Glomerular endothelial cell (primary cell): ENCODE measurements at regions not wholly inside any gene's neighbourhood (a gene's known extent, or its start where the extent isn't known, plus 50 kb on each side); places are given as distances from the start of the nearest gene placed in this dataset.

Source experiments
- DNase-seq: peaks from one replicate; pipeline ENCODE4 v3.0.0-alpha.2; 2011; ENCODE audit warnings: low read depth, low spot score; ENCODE audit errors: extremely low read depth

GRCh38 chr15:46207341-46207740, 572.5 kb downstream of the SQOR start:
- DNase-seq: no peak

GRCh38 chr15:46213551-46213950, 578.7 kb downstream of the SQOR start:
- DNase-seq: no peak

DNA sequence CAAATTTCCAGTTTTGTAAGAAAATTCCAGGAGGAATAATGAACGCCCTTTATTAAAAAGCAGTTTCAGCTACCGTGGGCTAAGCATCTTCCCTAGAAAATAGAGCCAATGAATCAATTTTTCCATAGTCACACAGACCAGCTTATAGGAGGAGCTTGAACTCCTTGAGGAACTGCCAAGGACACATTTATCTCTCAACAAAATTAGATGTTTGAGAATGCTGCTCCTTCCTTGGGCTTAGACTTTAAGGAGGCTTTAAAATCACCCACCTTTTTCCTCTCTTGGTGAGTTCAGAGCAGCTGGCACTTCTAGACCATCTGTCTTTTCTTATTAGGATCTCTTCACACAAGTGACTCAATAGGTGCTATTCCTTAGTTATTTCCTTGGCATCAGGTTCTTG, 588.0 kb downstream of the SQOR start:
- no peak for DNase-seq

- no peak for DNase-seq
Observed at GRCh38 chr15:46229263-46229662, 594.4 kb downstream of the SQOR start.

GRCh38 chr15:46231786-46232185, 597.0 kb downstream of the SQOR start:
- DNase-seq: no peak

DNA sequence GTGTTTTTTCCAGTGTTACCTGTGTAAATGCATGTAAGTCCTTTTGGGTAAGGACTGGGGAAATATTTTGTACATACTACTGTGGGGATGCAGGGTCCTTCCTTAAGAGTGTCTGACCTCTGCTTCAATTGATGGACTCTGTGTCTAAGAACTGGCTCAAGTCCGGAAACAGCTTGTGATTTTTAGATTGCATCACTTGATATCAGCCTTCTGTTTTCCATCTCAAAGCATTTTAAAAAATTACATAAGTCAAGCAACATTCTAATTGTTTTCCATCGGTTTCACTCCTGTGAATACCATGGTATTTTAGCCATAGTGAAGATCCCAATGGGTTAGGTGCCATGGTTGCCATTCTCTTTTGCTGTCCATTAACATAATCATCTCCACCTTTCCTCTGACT, 597.6 kb downstream of the SQOR start:
- no peak for DNase-seq

DNA sequence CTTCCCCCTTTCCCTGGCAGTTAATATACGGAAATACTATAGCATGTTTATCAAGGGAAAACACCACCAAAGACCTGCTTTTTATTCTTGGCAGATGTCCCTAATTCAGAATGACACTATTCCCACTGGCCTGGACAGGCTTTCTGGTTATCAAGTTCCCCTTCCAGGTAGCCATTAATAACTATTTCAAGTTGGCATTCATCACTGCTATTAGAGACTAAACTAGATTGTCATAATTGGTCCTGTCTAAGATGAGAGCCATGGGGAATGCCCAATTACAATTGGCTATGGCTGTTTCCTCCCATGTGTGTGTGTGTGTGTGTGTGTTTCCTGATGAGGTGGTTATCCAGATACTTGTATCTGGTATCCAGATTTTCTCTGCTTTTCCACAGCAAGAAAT, 608.1 kb downstream of the SQOR start:
- DNase-seq: no peak

DNA sequence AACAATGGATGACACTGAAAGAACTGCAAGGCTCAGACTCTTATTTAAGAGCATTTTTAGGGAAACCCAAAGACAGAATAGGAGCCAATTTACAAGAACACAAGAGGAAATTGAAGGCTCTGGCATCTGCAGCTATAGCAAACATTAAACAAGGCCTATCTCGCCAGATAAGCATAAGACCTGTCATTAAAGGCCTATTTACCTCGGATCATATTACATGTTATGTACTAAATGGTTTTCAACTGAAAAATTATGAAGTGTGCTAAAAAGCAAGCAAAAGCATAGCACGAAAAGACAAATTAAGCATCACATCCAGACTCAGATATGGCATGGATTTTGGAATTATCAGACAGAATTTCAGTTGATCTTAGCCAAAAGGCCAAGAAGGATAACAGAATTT, 617.1 kb downstream of the SQOR start:
- no peak for DNase-seq

DNA sequence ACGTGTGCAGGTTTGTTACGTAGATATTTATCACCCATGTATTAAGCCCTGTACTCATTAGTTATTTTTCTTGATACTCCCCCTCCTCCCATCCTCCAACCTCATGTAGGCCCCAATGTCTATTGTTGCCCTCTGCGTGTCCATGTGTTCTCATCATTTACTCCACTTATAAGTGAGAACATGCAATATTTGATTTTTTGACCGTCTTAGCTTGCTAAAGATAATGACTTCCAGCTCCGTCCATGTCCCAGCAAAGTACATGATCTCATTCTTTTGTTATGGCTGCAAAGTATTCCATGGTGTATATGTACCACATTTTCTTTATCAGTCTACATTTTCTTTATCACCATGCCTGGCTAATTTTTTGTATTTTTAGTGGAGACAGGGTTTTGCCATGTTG, 623.2 kb downstream of the SQOR start:
- no peak for DNase-seq

DNA sequence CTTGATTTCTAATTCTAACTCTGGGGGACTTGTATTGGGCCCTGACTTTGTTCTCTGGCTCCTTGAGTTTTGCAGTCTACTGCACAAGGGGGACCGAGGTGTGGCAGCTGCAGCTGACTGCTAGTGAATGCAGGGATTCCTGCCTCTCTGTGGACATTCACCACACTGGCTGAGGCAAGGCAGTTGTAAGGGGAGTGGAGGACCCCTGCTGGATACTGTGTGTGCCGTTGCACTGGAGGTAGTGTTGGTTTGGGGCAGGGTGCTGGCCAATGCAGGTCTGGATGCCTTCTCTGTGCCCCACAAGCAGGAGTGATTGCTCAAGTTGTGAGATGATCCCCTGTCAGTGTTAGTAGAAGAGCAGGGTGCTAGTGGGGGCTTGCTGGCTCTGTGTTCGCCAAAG, 626.1 kb downstream of the SQOR start:
- DNase-seq: no peak

- DNase-seq: no peak
Observed at GRCh38 chr15:46265664-46266347, 631.0 kb downstream of the SQOR start.

- DNase-seq: no peak
Observed at GRCh38 chr15:46266661-46267060, 631.8 kb downstream of the SQOR start.

DNA sequence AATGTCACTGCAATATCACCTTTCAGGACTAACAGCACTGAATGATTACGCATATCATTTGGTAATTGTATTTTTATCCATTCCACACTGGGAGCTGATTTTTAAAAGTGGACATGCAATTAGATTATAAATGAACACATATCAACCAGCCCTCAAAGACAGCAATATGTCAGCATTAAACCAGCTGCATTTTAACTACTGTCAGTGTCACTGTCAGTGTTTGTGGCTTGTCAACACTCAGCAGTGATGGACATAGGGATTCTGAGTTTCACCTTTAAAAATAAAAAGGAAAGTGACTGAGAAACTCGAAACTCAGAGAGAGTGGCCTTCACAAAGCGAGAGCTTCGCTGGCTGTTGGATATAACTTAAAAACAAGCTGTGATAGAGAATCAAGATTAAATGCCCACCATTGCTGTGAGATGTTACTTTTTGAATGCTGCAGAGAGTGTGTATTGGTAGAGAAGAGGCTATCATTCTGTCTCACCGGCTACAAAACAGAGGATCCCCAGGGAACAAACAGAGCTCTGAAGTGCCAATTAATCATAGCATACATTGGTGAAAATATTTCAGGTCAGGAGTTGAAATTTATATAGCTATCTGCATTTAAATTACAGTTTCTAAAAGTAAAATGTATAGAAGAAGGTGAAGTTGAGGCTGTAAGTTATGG, 635.8 kb downstream of the SQOR start:
- no peak for DNase-seq

DNA sequence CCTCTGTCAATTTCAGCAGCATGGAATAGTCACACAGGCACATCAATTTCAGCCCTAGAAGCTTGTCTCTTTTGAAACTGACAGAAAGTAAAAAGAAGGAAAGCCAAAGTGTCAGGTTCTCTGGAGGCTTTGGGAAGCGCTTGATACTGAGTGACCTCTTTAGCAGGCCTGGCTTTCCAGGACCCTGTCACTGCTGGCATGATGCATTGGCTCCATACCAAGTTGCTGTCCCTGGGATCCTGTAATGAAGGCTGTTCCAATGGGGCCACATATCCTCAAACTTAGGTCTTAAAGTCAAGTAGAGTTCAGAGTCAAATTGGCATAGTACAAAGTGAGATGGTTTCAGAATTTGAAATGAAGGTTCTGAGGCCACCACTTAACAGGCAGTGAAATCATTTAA, 640.9 kb downstream of the SQOR start:
- DNase-seq: no peak

GRCh38 chr15:46277451-46277850, 642.6 kb downstream of the SQOR start:
- DNase-seq: no peak

DNA sequence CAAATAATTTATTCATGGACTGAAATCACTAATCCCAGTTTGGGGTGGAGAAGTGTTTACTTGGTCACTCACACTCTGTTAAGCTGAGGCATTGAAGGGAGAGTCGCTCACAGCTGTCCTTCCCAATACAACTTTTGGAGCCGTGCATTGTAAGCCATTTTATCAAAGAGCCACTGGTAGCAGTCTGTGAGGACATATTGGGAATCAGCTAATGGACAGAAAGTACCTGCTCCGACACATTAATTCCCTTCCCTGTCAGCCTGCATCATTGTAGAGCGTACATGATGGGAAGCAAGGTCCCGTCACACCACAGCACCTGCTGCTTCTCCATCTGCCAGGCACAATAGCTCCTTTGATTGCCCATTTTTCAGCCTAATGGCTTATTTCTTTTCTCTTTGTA, 643.2 kb downstream of the SQOR start:
- no peak for DNase-seq

- no peak for DNase-seq
Observed at GRCh38 chr15:46278486-46279090, 643.8 kb downstream of the SQOR start.

DNA sequence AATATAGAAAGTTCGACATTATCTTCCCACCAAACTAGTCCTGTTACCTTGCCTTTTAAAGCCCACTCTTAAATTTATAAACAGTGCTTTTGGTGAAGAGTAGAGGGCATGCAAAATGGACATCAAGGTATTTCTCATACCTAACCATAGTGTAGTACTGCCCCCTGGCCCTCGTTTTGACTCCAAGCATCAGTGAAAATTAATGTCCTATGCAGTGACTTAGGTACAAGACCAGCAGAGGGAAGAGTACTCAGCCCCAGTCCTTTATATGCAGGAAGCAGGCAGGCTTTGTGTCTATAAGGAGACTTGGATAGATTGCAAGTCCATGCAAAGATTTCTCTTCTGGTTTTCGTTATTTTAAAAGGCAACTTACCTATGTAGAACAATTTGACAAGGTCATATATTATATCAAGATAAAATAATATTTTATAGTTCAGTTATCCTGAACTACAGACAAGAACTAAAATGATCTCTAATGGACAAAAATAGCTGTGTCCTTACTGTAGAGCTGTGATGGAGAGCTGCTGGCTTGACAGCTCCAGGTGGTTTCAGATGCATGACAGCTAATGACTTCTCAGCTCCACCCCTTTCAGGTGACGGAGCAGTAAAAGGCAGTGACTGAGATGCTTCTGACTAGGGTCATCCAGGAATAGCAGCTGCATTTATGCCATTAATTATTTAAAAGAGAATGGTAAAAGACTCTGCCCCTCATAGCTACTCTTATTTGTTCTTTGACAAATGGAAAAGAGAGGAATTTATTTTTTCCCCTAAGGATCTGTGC, 646.1 kb downstream of the SQOR start:
- no peak for DNase-seq

GRCh38 chr15:46293550-46293949, 658.7 kb downstream of the SQOR start:
- no peak for DNase-seq

- DNase-seq: no peak
Observed at GRCh38 chr15:46296002-46296401, 661.2 kb downstream of the SQOR start.

DNA sequence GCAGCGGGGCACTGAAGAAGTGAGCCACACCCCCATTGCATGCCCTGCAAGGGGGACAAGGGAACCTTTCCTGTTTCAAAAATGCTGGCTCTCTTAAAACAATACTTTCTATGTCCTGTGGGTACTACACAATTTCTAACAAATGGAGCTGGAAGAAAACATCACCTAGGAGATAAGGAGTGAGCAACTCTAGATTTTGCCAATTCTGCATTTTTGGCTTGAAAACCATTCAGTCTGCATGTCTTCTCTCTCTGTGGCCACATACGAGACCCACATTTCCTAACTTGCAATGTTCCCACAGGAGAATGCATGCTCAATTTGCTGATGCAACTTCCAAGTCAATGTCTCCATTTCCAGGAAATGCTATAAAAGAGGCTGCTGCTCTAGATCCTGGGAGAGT, 662.0 kb downstream of the SQOR start:
- no peak for DNase-seq

DNA sequence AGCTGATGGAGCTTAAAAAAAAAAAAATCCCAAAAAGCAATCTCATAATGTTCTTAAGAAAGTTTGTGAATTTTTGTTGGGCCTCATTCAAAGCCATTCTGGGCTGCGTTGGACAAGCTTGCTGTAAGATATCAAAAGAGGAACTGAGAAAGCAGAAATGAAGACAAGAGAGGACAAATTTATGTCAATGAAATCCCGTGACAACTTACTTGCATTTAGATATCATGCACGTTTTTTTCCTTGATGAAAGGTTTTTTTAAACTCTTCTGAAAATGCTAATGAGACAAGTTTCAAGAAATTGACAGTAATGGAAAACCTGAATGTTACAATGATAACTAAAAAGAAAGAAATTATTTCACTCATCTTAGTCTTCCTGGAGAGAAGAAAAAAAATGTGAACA, 662.9 kb downstream of the SQOR start:
- no peak for DNase-seq
